A549 (cell line): ENCODE measurements at regions not wholly inside any gene's neighbourhood (a gene's known extent, or its start where the extent isn't known, plus 50 kb on each side); places are given as distances from the start of the nearest gene placed in this dataset.

Source experiments
- CEBPB ChIP-seq, 2 experiments: fragments of >200 bp in 1 of 2; sonication (Bioruptor Twin) in 1 of 2; formaldehyde crosslinking in 1 of 2; IDR thresholded peaks; 2 replicates each; pipeline ENCODE4 v1.6.1; 2012 to 2016
- JUN ChIP-seq, 2 experiments: fragments of >200 bp; sonication (Bioruptor Twin); formaldehyde crosslinking; IDR thresholded peaks; 2 replicates in 1 of 2; 3 replicates in 1 of 2; pipeline ENCODE4 v1.6.1; 2016 to 2017
- KDM1A ChIP-seq: fragments of 200-600 bp; sonication (generic); IDR thresholded peaks from 2 replicates; pipeline ENCODE4 v1.6.1; 2016; ENCODE audit warnings: low read depth, mild to moderate bottlenecking
- POLR2A ChIP-seq: IDR thresholded peaks from 2 replicates; pipeline ENCODE4 v1.6.1; 2012; ENCODE audit warnings: mild to moderate bottlenecking, low read length
- POLR2AphosphoS2 ChIP-seq: conservative IDR thresholded peaks from 2 replicates; pipeline ENCODE4 v1.6.1; 2012; ENCODE audit warnings: low read length, improper control_type of control experiment, inconsistent platforms
- RAD21 ChIP-seq, 2 experiments: fragments of >200 bp in 1 of 2; sonication (Bioruptor Twin) in 1 of 2; formaldehyde crosslinking in 1 of 2; IDR thresholded peaks in 1 of 2; conservative IDR thresholded peaks in 1 of 2; 2 replicates in 1 of 2; 3 replicates in 1 of 2; pipeline ENCODE4 v1.6.1; 2012 to 2018; ENCODE audit warnings: inconsistent platforms in 1 of 2
- TF ChIP-seq, protein P1 (sequence below): fragments of >200 bp; sonication (Bioruptor Twin); formaldehyde crosslinking; IDR thresholded peaks from 3 replicates; pipeline ENCODE4 v1.5.1; 2016
- TF ChIP-seq, protein P2 (sequence below): fragments of 200-600 bp; sonication (generic); IDR thresholded peaks from 2 replicates; pipeline ENCODE4 v1.6.1; 2016; ENCODE audit warnings: antibody characterized with exemption, mild to moderate bottlenecking, moderate library complexity

DNA sequence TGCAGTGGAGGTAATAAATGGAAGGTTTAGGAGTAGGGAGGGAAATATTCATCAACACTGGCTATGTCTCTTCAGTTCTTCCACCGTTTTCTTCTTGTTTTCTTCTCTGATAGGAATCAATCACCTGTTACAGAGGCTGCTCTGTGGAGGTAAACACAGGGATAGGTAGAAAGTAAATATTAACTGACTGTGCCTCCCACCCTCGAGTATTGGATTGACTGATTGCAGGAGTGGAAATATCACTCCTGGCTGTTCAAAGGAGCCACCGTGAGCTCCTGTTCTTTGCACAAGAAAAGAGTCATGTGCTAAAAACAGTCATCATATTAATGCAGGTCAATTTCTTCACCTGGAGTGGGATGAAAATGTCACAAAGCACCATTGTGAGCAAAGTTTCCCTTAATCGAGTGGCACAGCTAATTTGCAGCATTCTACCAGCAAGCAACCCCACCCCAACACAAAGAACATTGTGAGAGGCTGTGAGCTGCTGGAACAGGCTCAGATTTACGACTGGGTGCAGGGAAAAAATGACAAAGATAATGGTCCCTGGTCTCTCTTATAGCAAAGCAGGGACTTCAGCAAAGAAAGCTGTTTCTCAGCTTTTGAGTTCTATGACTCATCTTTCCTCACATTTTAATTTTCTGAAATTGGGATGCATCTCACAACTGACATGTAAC, 113.7 kb upstream of the TSPAN5 start:
- TF ChIP-seq, protein P1, sequence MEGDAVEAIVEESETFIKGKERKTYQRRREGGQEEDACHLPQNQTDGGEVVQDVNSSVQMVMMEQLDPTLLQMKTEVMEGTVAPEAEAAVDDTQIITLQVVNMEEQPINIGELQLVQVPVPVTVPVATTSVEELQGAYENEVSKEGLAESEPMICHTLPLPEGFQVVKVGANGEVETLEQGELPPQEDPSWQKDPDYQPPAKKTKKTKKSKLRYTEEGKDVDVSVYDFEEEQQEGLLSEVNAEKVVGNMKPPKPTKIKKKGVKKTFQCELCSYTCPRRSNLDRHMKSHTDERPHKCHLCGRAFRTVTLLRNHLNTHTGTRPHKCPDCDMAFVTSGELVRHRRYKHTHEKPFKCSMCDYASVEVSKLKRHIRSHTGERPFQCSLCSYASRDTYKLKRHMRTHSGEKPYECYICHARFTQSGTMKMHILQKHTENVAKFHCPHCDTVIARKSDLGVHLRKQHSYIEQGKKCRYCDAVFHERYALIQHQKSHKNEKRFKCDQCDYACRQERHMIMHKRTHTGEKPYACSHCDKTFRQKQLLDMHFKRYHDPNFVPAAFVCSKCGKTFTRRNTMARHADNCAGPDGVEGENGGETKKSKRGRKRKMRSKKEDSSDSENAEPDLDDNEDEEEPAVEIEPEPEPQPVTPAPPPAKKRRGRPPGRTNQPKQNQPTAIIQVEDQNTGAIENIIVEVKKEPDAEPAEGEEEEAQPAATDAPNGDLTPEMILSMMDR: no peak
- TF ChIP-seq POLR2A (no peak), KDM1A (no peak), POLR2AphosphoS2 (no peak), CEBPB (IDR thresholded peaks at IDR 0.05) (no peak), JUN (IDR thresholded peaks at IDR 0.05) (no peak), RAD21 (conservative IDR thresholded peaks at IDR 0.05 in 1 of 2, IDR thresholded peaks at IDR 0.05 in 1 of 2) (no peak)
- TF ChIP-seq, protein P2, sequence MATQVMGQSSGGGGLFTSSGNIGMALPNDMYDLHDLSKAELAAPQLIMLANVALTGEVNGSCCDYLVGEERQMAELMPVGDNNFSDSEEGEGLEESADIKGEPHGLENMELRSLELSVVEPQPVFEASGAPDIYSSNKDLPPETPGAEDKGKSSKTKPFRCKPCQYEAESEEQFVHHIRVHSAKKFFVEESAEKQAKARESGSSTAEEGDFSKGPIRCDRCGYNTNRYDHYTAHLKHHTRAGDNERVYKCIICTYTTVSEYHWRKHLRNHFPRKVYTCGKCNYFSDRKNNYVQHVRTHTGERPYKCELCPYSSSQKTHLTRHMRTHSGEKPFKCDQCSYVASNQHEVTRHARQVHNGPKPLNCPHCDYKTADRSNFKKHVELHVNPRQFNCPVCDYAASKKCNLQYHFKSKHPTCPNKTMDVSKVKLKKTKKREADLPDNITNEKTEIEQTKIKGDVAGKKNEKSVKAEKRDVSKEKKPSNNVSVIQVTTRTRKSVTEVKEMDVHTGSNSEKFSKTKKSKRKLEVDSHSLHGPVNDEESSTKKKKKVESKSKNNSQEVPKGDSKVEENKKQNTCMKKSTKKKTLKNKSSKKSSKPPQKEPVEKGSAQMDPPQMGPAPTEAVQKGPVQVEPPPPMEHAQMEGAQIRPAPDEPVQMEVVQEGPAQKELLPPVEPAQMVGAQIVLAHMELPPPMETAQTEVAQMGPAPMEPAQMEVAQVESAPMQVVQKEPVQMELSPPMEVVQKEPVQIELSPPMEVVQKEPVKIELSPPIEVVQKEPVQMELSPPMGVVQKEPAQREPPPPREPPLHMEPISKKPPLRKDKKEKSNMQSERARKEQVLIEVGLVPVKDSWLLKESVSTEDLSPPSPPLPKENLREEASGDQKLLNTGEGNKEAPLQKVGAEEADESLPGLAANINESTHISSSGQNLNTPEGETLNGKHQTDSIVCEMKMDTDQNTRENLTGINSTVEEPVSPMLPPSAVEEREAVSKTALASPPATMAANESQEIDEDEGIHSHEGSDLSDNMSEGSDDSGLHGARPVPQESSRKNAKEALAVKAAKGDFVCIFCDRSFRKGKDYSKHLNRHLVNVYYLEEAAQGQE: no peak
